Parathyroid adenoma (tissue), 2 donors: ENCODE measurements at regions not wholly inside any gene's neighbourhood (a gene's known extent, or its start where the extent isn't known, plus 50 kb on each side); places are given as distances from the start of the nearest gene placed in this dataset.

Source experiments
- H2AFZ ChIP-seq: fragments of 300-600 bp; sonication (generic); one replicate; pipeline ENCODE4 v1.7.0; 2017; ENCODE audit warnings: antibody characterized with exemption, mild to moderate bottlenecking
- H3K27ac ChIP-seq: fragments of 300-600 bp; sonication (generic); one replicate; pipeline ENCODE4 v1.7.0; 2017
- H3K27me3 ChIP-seq: fragments of 300-600 bp; sonication (generic); one replicate; pipeline ENCODE4 v1.7.0; 2017; ENCODE audit warnings: low read length; ENCODE audit not compliant: control insufficient read depth, insufficient read depth
- H3K36me3 ChIP-seq: fragments of 300-600 bp; sonication (generic); one replicate; pipeline ENCODE4 v1.7.0; 2017; ENCODE audit warnings: low read length; ENCODE audit not compliant: control insufficient read depth, insufficient read depth
- H3K4me1 ChIP-seq: fragments of 300-600 bp; sonication (generic); one replicate; pipeline ENCODE4 v1.7.0; 2017; ENCODE audit warnings: control low read depth
- H3K4me2 ChIP-seq: fragments of 300-600 bp; sonication (generic); one replicate; pipeline ENCODE4 v1.7.0; 2017; ENCODE audit warnings: low read length
- H3K4me3 ChIP-seq: fragments of 300-600 bp; sonication (generic); one replicate; pipeline ENCODE4 v1.7.0; 2017; ENCODE audit warnings: low read depth, low read length
- H3K79me2 ChIP-seq: fragments of 300-600 bp; sonication (generic); one replicate; pipeline ENCODE4 v1.7.0; 2017; ENCODE audit warnings: control low read depth
- H3K9ac ChIP-seq: fragments of 300-600 bp; sonication (generic); one replicate; pipeline ENCODE4 v1.7.0; 2017; ENCODE audit warnings: mild to moderate bottlenecking
- H3K9me3 ChIP-seq: fragments of 300-600 bp; sonication (generic); one replicate; pipeline ENCODE4 v1.7.0; 2017; ENCODE audit warnings: low read length; ENCODE audit not compliant: control insufficient read depth
- TF ChIP-seq, protein P1 (sequence below): fragments of 300-600 bp; sonication (generic); IDR thresholded peaks from one replicate; pipeline ENCODE4 v1.7.0; 2017; ENCODE audit warnings: antibody characterized with exemption, mild to moderate bottlenecking
- donor health status: primary hyperparathyroidism.

DNA sequence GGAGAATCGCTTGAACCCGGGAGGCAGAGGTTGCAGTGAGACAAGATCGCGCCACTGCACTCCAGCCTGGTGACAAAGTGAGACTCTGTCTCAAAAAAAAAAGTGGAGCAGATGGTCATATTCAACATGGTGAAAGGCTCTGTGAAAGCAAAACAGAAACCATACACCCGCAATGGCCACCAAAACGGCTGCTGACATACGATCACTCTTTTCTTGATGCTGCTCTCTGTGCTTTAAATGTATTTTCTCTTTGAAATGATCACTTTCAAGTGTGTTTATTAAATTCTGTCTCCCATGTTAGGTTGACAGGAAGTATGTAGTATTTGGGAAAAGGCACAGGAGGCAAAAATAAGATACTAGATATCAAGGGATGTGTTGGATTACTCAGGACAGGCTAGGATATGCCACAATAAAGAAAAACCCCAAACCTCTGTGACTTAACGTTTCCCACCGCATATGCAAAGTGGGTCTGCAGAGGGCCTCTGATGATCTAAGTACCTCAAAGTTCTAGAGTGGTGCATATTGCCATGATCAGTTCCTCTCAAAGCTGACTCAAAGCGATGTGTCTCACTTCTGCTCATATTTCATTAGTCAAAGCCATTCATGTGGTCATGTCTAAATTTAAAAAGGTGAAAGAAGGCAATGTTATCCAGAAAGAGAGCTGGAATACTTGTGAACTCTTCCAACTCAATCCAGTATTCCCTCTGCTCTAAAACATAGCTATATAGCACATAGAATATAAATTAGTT, 155.1 kb upstream of the SOX4 start:
- TF ChIP-seq, protein P1, sequence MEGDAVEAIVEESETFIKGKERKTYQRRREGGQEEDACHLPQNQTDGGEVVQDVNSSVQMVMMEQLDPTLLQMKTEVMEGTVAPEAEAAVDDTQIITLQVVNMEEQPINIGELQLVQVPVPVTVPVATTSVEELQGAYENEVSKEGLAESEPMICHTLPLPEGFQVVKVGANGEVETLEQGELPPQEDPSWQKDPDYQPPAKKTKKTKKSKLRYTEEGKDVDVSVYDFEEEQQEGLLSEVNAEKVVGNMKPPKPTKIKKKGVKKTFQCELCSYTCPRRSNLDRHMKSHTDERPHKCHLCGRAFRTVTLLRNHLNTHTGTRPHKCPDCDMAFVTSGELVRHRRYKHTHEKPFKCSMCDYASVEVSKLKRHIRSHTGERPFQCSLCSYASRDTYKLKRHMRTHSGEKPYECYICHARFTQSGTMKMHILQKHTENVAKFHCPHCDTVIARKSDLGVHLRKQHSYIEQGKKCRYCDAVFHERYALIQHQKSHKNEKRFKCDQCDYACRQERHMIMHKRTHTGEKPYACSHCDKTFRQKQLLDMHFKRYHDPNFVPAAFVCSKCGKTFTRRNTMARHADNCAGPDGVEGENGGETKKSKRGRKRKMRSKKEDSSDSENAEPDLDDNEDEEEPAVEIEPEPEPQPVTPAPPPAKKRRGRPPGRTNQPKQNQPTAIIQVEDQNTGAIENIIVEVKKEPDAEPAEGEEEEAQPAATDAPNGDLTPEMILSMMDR, result no peak
- no peak overlapping the region for H3K4me2 ChIP-seq

DNA sequence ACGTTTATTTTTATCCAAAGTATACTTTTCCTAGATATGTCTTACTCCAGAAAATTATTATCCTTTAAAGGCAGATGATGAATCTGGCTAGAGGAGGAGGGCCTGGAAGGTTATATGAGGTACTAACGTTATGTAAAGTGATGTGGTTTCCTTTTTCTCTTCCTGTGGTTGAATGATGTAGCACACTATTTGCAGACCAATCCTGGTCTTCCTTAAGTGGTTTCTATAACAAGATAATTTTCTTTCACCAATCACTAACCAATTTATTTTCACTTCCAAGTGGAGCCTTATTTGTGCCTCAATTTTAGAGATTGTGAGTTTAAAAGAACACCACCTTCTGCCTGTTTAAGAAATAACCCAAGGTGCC, 154.6 kb upstream of the SOX4 start:
- no peaks in the 10 kb centered on the region for H3K79me2 ChIP-seq
- H2AFZ ChIP-seq, result no peak overlapping the region
- H3K9me3 ChIP-seq, result no peaks in the 10 kb centered on the region
- no peak overlapping the region for H3K9ac ChIP-seq
- no peak overlapping the region for H3K4me3 ChIP-seq
- TF ChIP-seq, protein P1, result no peak
- no peak overlapping the region for H3K4me2 ChIP-seq
- no peaks in the 10 kb centered on the region for H3K4me1 ChIP-seq
- H3K27ac ChIP-seq, result no peak overlapping the region
- H3K36me3 ChIP-seq, result no peaks in the 10 kb centered on the region
- H3K27me3 ChIP-seq, result no peaks in the 10 kb centered on the region

More for the DNA sequence above, 155.1 kb upstream of the SOX4 start:
- Histone ChIP-seq H2AFZ (no peak overlapping the region), H3K79me2 (no peaks in the 10 kb centered on the region), H3K27me3 (no peaks in the 10 kb centered on the region), H3K4me3 (no peak overlapping the region), H3K9ac (no peak overlapping the region), H3K27ac (no peak overlapping the region), H3K36me3 (no peaks in the 10 kb centered on the region), H3K4me1 (no peaks in the 10 kb centered on the region), H3K9me3 (no peaks in the 10 kb centered on the region)

DNA sequence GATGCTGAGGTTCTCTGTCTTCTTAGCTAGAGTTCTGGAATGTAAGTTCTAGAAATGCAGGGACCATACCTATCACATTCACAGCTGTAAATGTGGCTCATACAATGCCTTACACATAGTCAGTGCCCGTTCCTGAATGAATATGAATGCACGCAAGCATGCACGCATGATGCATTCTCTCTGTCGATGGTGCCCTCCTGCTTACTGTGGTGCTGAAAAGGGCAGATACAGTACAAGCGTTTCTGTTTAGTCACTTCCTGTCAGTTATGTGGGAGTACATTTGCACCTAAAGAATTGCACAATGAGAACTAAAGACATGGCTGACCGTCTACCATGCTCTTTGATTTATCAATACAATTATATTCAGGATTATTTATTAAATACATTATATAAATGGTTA, 152.2 kb upstream of the SOX4 start:
- H3K9me3 ChIP-seq, result no peaks in the 10 kb centered on the region
- H3K79me2 ChIP-seq, result no peaks in the 10 kb centered on the region
- no peak overlapping the region for H2AFZ ChIP-seq
- TF ChIP-seq, protein P1, result no peak
- no peak overlapping the region for H3K27ac ChIP-seq
- H3K9ac ChIP-seq, result no peak overlapping the region
- no peak overlapping the region for H3K4me2 ChIP-seq
- H3K4me1 ChIP-seq, result no peaks in the 10 kb centered on the region
- H3K27me3 ChIP-seq, result no peaks in the 10 kb centered on the region
- H3K36me3 ChIP-seq, result no peaks in the 10 kb centered on the region
- H3K4me3 ChIP-seq, result no peak overlapping the region

DNA sequence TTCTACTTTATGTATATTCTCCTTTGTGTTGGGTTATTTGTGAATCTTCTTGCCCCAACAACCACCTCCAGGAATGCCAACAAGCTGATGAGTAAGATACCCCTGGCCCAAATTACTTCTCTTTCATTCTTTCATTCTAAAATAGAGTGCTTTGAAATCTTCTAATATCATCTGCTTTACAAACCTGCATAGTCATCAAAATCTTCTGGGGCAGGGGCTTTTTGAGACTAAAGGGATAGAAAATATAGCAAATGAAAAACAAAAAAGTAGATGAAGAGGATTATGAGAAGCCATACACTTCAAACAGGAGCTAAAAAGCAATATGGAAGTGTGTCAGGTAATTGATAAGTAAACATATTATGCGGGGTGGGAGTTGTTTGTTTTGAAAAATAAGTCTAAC, 150.7 kb upstream of the SOX4 start:
- TF ChIP-seq, protein P1, result no peak
- Histone ChIP-seq H3K4me3 (no peak overlapping the region), H3K79me2 (no peaks in the 10 kb centered on the region), H3K27ac (no peak overlapping the region), H3K27me3 (no peaks in the 10 kb centered on the region), H3K4me1 (no peaks in the 10 kb centered on the region), H3K36me3 (no peaks in the 10 kb centered on the region), H3K9ac (no peak overlapping the region), H3K4me2 (no peak overlapping the region), H3K9me3 (no peaks in the 10 kb centered on the region), H2AFZ (no peak overlapping the region)

DNA sequence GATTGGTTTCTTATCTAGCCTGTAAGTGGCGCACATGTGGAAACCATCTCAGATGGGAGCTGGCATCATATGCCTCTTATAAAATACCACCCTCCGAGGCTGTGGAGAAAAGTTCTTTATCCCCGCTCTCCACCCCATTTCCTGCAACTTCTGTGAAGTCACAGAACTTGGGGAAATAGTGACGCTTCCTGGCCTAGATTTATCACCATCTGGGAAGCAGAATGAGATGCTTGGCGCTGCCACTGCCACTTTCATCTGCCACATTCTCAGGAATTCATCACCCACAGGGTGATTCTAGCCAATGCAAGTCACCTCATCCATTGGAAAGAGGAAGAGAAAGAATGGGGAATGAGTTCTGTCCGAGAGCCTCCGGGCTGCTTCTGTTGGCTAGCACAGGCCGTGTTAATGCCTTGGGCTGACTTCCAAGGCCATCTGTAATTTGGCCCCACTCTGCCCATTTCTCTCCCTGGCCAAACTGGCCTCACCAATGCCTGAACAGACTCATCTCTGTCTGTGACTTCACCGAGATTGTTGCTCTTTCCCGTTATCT, 148.8 kb upstream of the SOX4 start:
- H3K9me3 ChIP-seq, result no peaks in the 10 kb centered on the region
- no peak overlapping the region for H3K4me2 ChIP-seq
- no peak overlapping the region for H3K27ac ChIP-seq
- H3K79me2 ChIP-seq, result no peaks in the 10 kb centered on the region
- H3K9ac ChIP-seq, result no peak overlapping the region
- no peaks in the 10 kb centered on the region for H3K4me1 ChIP-seq
- TF ChIP-seq, protein P1, result no peak
- no peak overlapping the region for H3K4me3 ChIP-seq
- H3K27me3 ChIP-seq, result no peaks in the 10 kb centered on the region
- H2AFZ ChIP-seq, result no peak overlapping the region
- H3K36me3 ChIP-seq, result no peaks in the 10 kb centered on the region
